Chondrocyte (in vitro differentiated cells): ENCODE measurements at regions not wholly inside any gene's neighbourhood (a gene's known extent, or its start where the extent isn't known, plus 50 kb on each side); places are given as distances from the start of the nearest gene placed in this dataset.

Source experiments
- DNase-seq: peaks from one replicate; pipeline ENCODE4 v3.0.0; 2021; ENCODE audit warnings: mixed read lengths, low spot score
- H3K27ac Mint-ChIP-seq: one replicate; pipeline ENCODE4 v1.8.0; 2021; ENCODE audit warnings: mild to moderate bottlenecking, moderate library complexity, mixed read lengths; ENCODE audit not compliant: unreplicated experiment
- H3K27me3 Mint-ChIP-seq: 2 replicates; pipeline ENCODE4 v1.8.0; 2021; ENCODE audit warnings: low read depth, mixed read lengths
- H3K36me3 Mint-ChIP-seq: 2 replicates; pipeline ENCODE4 v1.8.0; 2021; ENCODE audit warnings: low read depth, mixed read lengths
- H3K4me1 Mint-ChIP-seq: 2 replicates; pipeline ENCODE4 v1.8.0; 2021; ENCODE audit warnings: low read depth, mild to moderate bottlenecking, mixed read lengths
- H3K4me3 Mint-ChIP-seq: one replicate; pipeline ENCODE4 v1.8.0; 2021; ENCODE audit warnings: mild to moderate bottlenecking, moderate library complexity, mixed read lengths; ENCODE audit not compliant: unreplicated experiment
- H3K9me3 Mint-ChIP-seq: 2 replicates; pipeline ENCODE4 v1.8.0; 2021; ENCODE audit warnings: low read depth, mixed read lengths
- TF ChIP-seq, protein P1 (sequence below): fragments of 200-600 bp; sonication (generic); IDR thresholded peaks from 2 replicates; pipeline ENCODE4 v1.5.0; 2021; ENCODE audit warnings: antibody characterized with exemption, mild to moderate bottlenecking, moderate library complexity

DNA sequence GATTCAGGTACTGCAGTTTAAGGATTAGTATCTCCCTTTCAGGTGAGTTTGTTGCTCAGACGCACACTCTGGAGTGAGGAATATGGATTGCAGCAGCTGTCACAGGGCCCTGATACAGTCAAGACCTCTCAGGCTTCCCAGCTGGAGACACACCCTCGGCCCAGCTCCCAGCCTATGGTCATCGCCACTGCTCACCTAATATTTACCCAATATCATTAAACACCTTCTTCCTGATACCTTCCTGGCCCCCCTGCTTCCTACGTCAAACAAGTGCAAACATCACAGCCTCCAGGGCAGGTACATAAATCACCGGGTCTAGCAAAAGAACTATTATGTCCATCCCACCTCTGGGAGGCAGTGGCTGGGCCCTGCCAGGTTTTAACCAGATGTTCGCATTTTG, 213.3 kb downstream of the MN1 start:
- no peak overlapping the region for H3K4me3 Mint-ChIP-seq

DNA sequence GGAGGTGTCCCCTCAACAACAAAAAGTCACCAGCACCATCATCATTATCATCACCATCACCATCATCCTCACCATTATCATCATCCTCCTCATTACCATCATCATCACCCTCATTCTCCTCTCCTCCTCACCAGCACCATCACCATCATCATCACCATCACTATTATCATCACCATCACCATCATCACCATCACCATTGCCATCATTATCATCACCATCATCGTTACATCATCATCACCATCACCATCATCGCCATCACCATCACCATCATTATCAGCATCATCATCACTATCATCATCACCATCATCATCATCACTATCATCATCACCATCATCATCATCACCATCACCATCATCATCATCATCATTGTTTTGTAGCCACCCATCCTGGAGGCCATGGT, 212.6 kb downstream of the MN1 start:
- H3K27me3 Mint-ChIP-seq = no peaks in the 10 kb centered on the region
- no peak overlapping the region for H3K4me3 Mint-ChIP-seq
- H3K27ac Mint-ChIP-seq = no peak overlapping the region
- no peaks in the 10 kb centered on the region for H3K9me3 Mint-ChIP-seq
- DNase-seq = no peak
- no peaks in the 10 kb centered on the region for H3K36me3 Mint-ChIP-seq
- TF ChIP-seq, protein P1, sequence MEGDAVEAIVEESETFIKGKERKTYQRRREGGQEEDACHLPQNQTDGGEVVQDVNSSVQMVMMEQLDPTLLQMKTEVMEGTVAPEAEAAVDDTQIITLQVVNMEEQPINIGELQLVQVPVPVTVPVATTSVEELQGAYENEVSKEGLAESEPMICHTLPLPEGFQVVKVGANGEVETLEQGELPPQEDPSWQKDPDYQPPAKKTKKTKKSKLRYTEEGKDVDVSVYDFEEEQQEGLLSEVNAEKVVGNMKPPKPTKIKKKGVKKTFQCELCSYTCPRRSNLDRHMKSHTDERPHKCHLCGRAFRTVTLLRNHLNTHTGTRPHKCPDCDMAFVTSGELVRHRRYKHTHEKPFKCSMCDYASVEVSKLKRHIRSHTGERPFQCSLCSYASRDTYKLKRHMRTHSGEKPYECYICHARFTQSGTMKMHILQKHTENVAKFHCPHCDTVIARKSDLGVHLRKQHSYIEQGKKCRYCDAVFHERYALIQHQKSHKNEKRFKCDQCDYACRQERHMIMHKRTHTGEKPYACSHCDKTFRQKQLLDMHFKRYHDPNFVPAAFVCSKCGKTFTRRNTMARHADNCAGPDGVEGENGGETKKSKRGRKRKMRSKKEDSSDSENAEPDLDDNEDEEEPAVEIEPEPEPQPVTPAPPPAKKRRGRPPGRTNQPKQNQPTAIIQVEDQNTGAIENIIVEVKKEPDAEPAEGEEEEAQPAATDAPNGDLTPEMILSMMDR = no peak
- H3K4me1 Mint-ChIP-seq = no peaks in the 10 kb centered on the region

More for the DNA sequence above, 213.3 kb downstream of the MN1 start:
- H3K4me1 Mint-ChIP-seq = no peaks in the 10 kb centered on the region
- H3K27me3 Mint-ChIP-seq = no peaks in the 10 kb centered on the region
- H3K27ac Mint-ChIP-seq = no peak overlapping the region
- H3K36me3 Mint-ChIP-seq = no peaks in the 10 kb centered on the region
- H3K9me3 Mint-ChIP-seq = no peaks in the 10 kb centered on the region
- TF ChIP-seq, protein P1 = no peak
- DNase-seq = no peak

DNA sequence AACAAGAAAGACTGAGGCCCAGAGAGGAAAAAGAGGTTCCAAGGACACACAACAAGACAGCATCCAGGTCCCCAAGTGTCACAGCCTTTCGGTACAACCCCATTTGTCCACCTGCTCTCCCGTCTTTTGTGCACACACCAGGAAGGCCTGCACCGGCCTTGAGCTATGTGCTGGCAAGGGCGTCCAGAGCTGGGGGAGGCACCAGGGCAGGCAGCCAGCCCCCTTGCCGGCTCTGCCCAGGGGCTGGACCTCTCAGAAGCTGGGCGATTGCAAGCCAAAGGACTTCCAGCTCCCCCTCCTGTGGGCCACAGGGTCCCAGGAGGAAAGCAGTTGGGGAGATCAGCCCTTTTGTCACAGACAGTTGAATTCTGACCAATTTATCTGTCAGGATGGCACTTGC, 210.5 kb downstream of the MN1 start:
- Mint-ChIP-seq H3K9me3 (no peaks in the 10 kb centered on the region), H3K4me3 (no peak overlapping the region), H3K4me1 (no peaks in the 10 kb centered on the region), H3K27me3 (no peaks in the 10 kb centered on the region), H3K27ac (no peak overlapping the region), H3K36me3 (no peaks in the 10 kb centered on the region)
- no peak for DNase-seq
- TF ChIP-seq, protein P1 = no peak

DNA sequence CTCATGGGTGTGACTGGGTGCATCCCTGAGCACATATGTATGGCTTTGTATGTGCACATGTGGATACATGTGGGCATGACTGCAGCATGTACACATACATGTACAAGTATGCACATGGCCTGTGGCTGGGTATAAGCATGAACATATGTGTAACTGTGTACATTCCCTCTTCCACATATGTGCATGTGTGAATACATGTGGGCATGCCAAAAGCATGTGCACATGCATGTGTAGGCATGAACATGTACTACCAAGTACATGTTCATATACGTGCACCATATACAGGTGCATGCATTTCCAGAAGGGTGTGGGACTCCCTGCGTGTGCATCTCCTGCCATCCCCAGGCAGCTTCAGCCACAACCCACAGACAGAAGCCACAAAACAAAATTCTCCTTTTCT, 208.2 kb downstream of the MN1 start:
- no peak for DNase-seq
- Mint-ChIP-seq H3K36me3 (no peaks in the 10 kb centered on the region), H3K27me3 (no peaks in the 10 kb centered on the region), H3K9me3 (no peaks in the 10 kb centered on the region), H3K4me1 (no peaks in the 10 kb centered on the region), H3K4me3 (no peak overlapping the region), H3K27ac (no peak overlapping the region)
- TF ChIP-seq, protein P1 = no peak

DNA sequence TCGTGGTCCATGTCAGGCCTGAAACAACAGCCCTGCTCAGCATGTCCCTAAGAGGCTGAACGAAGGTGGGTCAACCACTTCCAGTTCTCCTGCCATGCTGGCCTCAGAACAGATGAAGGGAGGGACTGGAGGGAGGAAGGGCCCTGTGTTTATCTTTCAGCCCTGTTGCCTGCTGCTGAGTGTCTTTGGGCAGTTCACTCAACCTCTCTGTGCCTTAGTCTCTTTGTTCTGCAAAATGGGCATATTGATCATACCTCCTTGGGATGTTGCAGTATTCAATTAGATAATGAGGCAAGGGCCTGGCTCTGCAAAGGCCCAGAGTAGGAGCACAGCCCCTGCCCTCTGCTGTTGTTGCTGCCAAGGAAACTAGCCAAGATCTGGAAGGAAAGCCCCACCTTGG, 207.5 kb downstream of the MN1 start:
- Mint-ChIP-seq H3K4me3 (no peak overlapping the region), H3K27me3 (no peaks in the 10 kb centered on the region), H3K9me3 (no peaks in the 10 kb centered on the region)

More for the DNA sequence above, 207.5 kb downstream of the MN1 start:
- Mint-ChIP-seq H3K4me1 (no peaks in the 10 kb centered on the region), H3K27ac (no peak overlapping the region), H3K36me3 (no peaks in the 10 kb centered on the region)
- TF ChIP-seq, protein P1 = no peak
- DNase-seq = no peak
